ENCODE measurements at regions not wholly inside any gene's neighbourhood (a gene's known extent, or its start where the extent isn't known, plus 50 kb on each side); places are given as distances from the start of the nearest gene placed in this dataset.

DNA sequence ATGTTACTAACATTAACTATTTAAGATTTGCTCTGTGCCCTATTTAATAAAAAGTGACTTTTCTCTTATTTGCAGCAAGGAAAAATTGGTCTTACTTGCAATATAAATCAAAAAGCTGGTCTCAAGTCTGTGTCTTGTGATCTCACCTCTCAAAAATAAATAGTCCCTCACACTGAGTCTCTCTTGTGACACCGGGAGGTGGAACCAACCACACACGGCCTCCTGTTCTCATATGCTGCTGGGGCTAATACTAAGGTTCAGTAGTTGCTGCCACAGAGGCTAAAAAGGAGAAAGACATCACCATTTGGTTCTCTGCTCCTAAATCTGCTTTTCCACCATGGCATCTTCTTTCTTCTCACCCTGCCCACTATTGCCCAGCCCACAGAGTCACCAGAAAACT, 175.8 kb upstream of the FTMT start:
- no peak for TF ChIP-seq RFX1 (IDR thresholded peaks at IDR 0.05)
- no peak for TF ChIP-seq LCOR (CRISPR knock-in tag; IDR thresholded peaks at IDR 0.05)
- TF ChIP-seq TOE1 (IDR thresholded peaks at IDR 0.05; ENCODE audit: borderline replicate concordance) = no peak
- TF ChIP-seq TOE1 (CRISPR knock-in tag; IDR thresholded peaks at IDR 0.05; ENCODE audit: borderline replicate concordance, low read depth) = no peak
- no peak for TF ChIP-seq L3MBTL2 (IDR thresholded peaks at IDR 0.05)
- TF ChIP-seq, protein P1, sequence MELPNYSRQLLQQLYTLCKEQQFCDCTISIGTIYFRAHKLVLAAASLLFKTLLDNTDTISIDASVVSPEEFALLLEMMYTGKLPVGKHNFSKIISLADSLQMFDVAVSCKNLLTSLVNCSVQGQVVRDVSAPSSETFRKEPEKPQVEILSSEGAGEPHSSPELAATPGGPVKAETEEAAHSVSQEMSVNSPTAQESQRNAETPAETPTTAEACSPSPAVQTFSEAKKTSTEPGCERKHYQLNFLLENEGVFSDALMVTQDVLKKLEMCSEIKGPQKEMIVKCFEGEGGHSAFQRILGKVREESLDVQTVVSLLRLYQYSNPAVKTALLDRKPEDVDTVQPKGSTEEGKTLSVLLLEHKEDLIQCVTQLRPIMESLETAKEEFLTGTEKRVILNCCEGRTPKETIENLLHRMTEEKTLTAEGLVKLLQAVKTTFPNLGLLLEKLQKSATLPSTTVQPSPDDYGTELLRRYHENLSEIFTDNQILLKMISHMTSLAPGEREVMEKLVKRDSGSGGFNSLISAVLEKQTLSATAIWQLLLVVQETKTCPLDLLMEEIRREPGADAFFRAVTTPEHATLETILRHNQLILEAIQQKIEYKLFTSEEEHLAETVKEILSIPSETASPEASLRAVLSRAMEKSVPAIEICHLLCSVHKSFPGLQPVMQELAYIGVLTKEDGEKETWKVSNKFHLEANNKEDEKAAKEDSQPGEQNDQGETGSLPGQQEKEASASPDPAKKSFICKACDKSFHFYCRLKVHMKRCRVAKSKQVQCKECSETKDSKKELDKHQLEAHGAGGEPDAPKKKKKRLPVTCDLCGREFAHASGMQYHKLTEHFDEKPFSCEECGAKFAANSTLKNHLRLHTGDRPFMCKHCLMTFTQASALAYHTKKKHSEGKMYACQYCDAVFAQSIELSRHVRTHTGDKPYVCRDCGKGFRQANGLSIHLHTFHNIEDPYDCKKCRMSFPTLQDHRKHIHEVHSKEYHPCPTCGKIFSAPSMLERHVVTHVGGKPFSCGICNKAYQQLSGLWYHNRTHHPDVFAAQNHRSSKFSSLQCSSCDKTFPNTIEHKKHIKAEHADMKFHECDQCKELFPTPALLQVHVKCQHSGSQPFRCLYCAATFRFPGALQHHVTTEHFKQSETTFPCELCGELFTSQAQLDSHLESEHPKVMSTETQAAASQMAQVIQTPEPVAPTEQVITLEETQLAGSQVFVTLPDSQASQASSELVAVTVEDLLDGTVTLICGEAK (IDR thresholded peaks at IDR 0.05) = no peak
- TF ChIP-seq, protein P1 (CRISPR knock-in tag; IDR thresholded peaks at IDR 0.05) = no peak
- TF ChIP-seq ELF4 (CRISPR knock-in tag; IDR thresholded peaks at IDR 0.05) = no peak
- TF ChIP-seq, protein P2, sequence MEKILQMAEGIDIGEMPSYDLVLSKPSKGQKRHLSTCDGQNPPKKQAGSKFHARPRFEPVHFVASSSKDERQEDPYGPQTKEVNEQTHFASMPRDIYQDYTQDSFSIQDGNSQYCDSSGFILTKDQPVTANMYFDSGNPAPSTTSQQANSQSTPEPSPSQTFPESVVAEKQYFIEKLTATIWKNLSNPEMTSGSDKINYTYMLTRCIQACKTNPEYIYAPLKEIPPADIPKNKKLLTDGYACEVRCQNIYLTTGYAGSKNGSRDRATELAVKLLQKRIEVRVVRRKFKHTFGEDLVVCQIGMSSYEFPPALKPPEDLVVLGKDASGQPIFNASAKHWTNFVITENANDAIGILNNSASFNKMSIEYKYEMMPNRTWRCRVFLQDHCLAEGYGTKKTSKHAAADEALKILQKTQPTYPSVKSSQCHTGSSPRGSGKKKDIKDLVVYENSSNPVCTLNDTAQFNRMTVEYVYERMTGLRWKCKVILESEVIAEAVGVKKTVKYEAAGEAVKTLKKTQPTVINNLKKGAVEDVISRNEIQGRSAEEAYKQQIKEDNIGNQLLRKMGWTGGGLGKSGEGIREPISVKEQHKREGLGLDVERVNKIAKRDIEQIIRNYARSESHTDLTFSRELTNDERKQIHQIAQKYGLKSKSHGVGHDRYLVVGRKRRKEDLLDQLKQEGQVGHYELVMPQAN (IDR thresholded peaks at IDR 0.05; ENCODE audit: borderline replicate concordance) = no peak
- TF ChIP-seq POLR2AphosphoS5 (IDR thresholded peaks at IDR 0.05; ENCODE audit: control insufficient read depth, insufficient read depth, low read depth, low read length) = no peak
- no peak for TF ChIP-seq MXI1 (IDR thresholded peaks at IDR 0.05; ENCODE audit: low read depth, low read length)
- no peak for TF ChIP-seq SP1 (CRISPR knock-in tag; IDR thresholded peaks at IDR 0.05)

Measured in K562 (cell line).